Neural cell (in vitro differentiated cells): ENCODE measurements at regions not wholly inside any gene's neighbourhood (a gene's known extent, or its start where the extent isn't known, plus 50 kb on each side); places are given as distances from the start of the nearest gene placed in this dataset.

ENCODE experiments used
- H2AFZ ChIP-seq: fragments of 200-600, 300-800 bp; sonication (generic), shearing (Covaris generic); 2 replicates; pipeline ENCODE4 v1.6.0; 2014; ENCODE audit warnings: low read depth, mild to moderate bottlenecking, antibody characterized with exemption, low read length, moderate library complexity
- H3F3A ChIP-seq: fragments of 200-600 bp; shearing (Covaris generic); 2 replicates; pipeline ENCODE4 v1.6.1; 2016; ENCODE audit warnings: mild to moderate bottlenecking, moderate library complexity, mixed read lengths, antibody characterized with exemption, low read length; ENCODE audit not compliant: insufficient read depth, poor library complexity, severe bottlenecking
- H3K27ac ChIP-seq: fragments of 200-600, 300-800 bp; sonication (generic), shearing (Covaris generic); 2 replicates; pipeline ENCODE4 v1.5.1; 2014; ENCODE audit warnings: mild to moderate bottlenecking, low read length, moderate library complexity
- H3K27me3 ChIP-seq: fragments of 300-800, 200-600 bp; sonication (generic), shearing (Covaris generic); 2 replicates; pipeline ENCODE4 v1.6.0; 2014; ENCODE audit warnings: mild to moderate bottlenecking, low read depth, low read length, moderate library complexity; ENCODE audit not compliant: insufficient read depth
- H3K36me3 ChIP-seq: fragments of 300-800, 200-600 bp; sonication (generic), shearing (Covaris generic); 2 replicates; pipeline ENCODE4 v1.5.1; 2014; ENCODE audit warnings: mild to moderate bottlenecking, antibody characterized with exemption, low read length, moderate library complexity; ENCODE audit not compliant: insufficient read depth
- H3K4me2 ChIP-seq: fragments of 300-800, 200-600 bp; sonication (generic), shearing (Covaris generic); 2 replicates; pipeline ENCODE4 v1.6.0; 2014; ENCODE audit warnings: mild to moderate bottlenecking, low read length
- H3K4me3 ChIP-seq: fragments of 300-800, 200-600 bp; sonication (generic), shearing (Covaris generic); 2 replicates; pipeline ENCODE4 v1.5.1; 2014; ENCODE audit warnings: mild to moderate bottlenecking, low read length, moderate library complexity
- H3K79me2 ChIP-seq: fragments of 200-600 bp; shearing (Covaris generic); replicated peaks from 2 replicates; pipeline ENCODE4 v1.6.0; 2014; ENCODE audit warnings: mild to moderate bottlenecking, low read length, moderate library complexity; ENCODE audit not compliant: insufficient read depth
- H3K9ac ChIP-seq: fragments of 300-800, 200-600 bp; sonication (generic), shearing (Covaris generic); 2 replicates; pipeline ENCODE4 v1.6.1; 2016; ENCODE audit warnings: mild to moderate bottlenecking, low read length, mixed read lengths
- H3K9me2 ChIP-seq: fragments of 200-600 bp; shearing (Covaris generic); 2 replicates; pipeline ENCODE4 v1.6.1; 2016; ENCODE audit warnings: mild to moderate bottlenecking, low read length, mixed read lengths; ENCODE audit not compliant: insufficient read depth
- H3K9me3 ChIP-seq: fragments of 200-600, 300-800 bp; sonication (generic), shearing (Covaris generic); 2 replicates; pipeline ENCODE4 v1.6.1; 2016; ENCODE audit warnings: mild to moderate bottlenecking, mixed run types, low read length, moderate library complexity, mixed read lengths
- H4K20me1 ChIP-seq: fragments of 200-600 bp; shearing (Covaris generic); 2 replicates; pipeline ENCODE4 v1.6.1; 2016; ENCODE audit warnings: mild to moderate bottlenecking, mixed run types; ENCODE audit not compliant: insufficient read depth
- EP300 ChIP-seq: fragments of 450-650 bp; conservative IDR thresholded peaks from 2 replicates; pipeline ENCODE4 v1.6.1; 2014; ENCODE audit warnings: antibody characterized with exemption, mild to moderate bottlenecking, moderate library complexity; ENCODE audit not compliant: poor library complexity, severe bottlenecking
- EZH2 ChIP-seq: fragments of 200-600, 300-800 bp; shearing (Covaris generic), sonication (generic); IDR thresholded peaks from 2 replicates; pipeline ENCODE4 v1.6.1; 2014; ENCODE audit warnings: antibody characterized with exemption, low read length, borderline replicate concordance, mild to moderate bottlenecking; ENCODE audit not compliant: insufficient read depth, poor library complexity, severe bottlenecking
- MXI1 ChIP-seq: fragments of 450-650 bp; conservative IDR thresholded peaks from 2 replicates; pipeline ENCODE4 v1.6.1; 2014; ENCODE audit warnings: antibody characterized with exemption, mild to moderate bottlenecking; ENCODE audit not compliant: poor library complexity, severe bottlenecking
- POLR2AphosphoS5 ChIP-seq: IDR thresholded peaks from 2 replicates; pipeline ENCODE4 v1.6.1; 2012
- RAD21 ChIP-seq: fragments of 450-650 bp; conservative IDR thresholded peaks from 2 replicates; pipeline ENCODE4 v1.6.1; 2014; ENCODE audit warnings: antibody characterized with exemption, mild to moderate bottlenecking, moderate library complexity
- SMC3 ChIP-seq: fragments of 450-650 bp; conservative IDR thresholded peaks from 2 replicates; pipeline ENCODE4 v1.6.1; 2014; ENCODE audit warnings: antibody characterized with exemption, mild to moderate bottlenecking, moderate library complexity; ENCODE audit not compliant: poor library complexity
- TAF1 ChIP-seq: IDR thresholded peaks from 2 replicates; pipeline ENCODE4 v1.6.1; 2012; ENCODE audit warnings: low read depth
- TF ChIP-seq, protein P1 (sequence below): IDR thresholded peaks from 2 replicates; pipeline ENCODE4 v1.6.1; 2012; ENCODE audit warnings: borderline replicate concordance
- TF ChIP-seq, protein P2 (sequence below): fragments of 450-650 bp; IDR thresholded peaks from 2 replicates; pipeline ENCODE4 v1.5.1; 2014; ENCODE audit warnings: antibody characterized with exemption, mild to moderate bottlenecking, moderate library complexity; ENCODE audit not compliant: poor library complexity, severe bottlenecking

DNA sequence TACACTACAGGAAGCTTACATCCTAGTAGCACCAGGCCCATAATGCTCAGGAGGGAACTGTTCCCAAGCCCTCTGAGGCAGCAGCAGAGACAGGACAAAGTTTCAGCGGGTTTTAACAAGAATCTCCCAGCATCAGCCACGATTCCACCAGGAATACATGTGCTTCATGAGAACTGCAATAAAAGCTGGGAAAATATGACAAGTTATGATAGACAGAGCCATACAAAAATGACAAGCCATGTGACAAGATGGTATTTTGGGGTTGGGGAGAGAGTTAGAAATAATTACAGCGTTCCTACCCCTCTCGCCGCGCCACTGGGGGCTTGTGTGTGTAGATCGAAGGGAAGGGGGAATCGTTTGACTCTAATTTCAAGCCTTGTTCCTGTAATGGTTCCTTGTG, 112.7 kb upstream of the CTBP2 start:
- H3K9me3 ChIP-seq = peaks cover 5% of the 10 kb centered on the region
- no peaks in the 10 kb centered on the region for H3K9me2 ChIP-seq
- no peak overlapping the region for H3K4me2 ChIP-seq
- no peak overlapping the region for H2AFZ ChIP-seq
- no peak overlapping the region for H3K9ac ChIP-seq
- no peaks in the 10 kb centered on the region for H3F3A ChIP-seq
- H3K79me2 ChIP-seq = no peaks in the 10 kb centered on the region
- H4K20me1 ChIP-seq = no peaks in the 10 kb centered on the region
- no peaks in the 10 kb centered on the region for H3K36me3 ChIP-seq
- peak overlapping the region; percentile 36 for H3K4me3 ChIP-seq
- H3K27me3 ChIP-seq = no peaks in the 10 kb centered on the region
- peak; percentile 61 for TF ChIP-seq POLR2AphosphoS5
- TF ChIP-seq, protein P1, sequence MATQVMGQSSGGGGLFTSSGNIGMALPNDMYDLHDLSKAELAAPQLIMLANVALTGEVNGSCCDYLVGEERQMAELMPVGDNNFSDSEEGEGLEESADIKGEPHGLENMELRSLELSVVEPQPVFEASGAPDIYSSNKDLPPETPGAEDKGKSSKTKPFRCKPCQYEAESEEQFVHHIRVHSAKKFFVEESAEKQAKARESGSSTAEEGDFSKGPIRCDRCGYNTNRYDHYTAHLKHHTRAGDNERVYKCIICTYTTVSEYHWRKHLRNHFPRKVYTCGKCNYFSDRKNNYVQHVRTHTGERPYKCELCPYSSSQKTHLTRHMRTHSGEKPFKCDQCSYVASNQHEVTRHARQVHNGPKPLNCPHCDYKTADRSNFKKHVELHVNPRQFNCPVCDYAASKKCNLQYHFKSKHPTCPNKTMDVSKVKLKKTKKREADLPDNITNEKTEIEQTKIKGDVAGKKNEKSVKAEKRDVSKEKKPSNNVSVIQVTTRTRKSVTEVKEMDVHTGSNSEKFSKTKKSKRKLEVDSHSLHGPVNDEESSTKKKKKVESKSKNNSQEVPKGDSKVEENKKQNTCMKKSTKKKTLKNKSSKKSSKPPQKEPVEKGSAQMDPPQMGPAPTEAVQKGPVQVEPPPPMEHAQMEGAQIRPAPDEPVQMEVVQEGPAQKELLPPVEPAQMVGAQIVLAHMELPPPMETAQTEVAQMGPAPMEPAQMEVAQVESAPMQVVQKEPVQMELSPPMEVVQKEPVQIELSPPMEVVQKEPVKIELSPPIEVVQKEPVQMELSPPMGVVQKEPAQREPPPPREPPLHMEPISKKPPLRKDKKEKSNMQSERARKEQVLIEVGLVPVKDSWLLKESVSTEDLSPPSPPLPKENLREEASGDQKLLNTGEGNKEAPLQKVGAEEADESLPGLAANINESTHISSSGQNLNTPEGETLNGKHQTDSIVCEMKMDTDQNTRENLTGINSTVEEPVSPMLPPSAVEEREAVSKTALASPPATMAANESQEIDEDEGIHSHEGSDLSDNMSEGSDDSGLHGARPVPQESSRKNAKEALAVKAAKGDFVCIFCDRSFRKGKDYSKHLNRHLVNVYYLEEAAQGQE = peak; percentile 50
- TF ChIP-seq EP300 = peak; percentile 62
- TF ChIP-seq MXI1 = peak; percentile 46
- no peak for TF ChIP-seq TAF1
- peak overlapping the region; percentile 44 for H3K27ac ChIP-seq

DNA sequence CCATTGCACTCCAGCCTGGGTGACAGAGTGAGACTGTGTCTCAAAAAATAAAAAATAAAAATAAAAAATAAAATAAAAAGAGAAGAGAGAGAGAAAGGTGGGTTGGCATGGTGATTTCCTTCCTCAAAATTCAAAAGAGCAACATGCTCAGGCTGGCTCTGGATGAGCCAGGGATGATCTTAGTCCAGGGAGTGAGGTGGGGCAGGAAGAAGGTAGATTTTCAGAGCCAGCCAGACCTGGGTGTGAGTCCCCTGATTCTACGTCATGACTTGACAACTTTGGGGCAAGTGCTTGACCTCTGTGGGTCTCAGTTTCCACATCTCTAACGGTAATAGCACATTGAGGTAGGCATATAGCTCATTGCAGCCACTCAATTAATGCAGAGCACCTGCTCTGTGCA, 109.4 kb upstream of the CTBP2 start:
- no peak overlapping the region for H2AFZ ChIP-seq
- TF ChIP-seq EZH2 = no peak
- TF ChIP-seq POLR2AphosphoS5 = no peak
- no peak for TF ChIP-seq EP300
- TF ChIP-seq, protein P1 = no peak
- no peak for TF ChIP-seq SMC3
- TF ChIP-seq, protein P2, sequence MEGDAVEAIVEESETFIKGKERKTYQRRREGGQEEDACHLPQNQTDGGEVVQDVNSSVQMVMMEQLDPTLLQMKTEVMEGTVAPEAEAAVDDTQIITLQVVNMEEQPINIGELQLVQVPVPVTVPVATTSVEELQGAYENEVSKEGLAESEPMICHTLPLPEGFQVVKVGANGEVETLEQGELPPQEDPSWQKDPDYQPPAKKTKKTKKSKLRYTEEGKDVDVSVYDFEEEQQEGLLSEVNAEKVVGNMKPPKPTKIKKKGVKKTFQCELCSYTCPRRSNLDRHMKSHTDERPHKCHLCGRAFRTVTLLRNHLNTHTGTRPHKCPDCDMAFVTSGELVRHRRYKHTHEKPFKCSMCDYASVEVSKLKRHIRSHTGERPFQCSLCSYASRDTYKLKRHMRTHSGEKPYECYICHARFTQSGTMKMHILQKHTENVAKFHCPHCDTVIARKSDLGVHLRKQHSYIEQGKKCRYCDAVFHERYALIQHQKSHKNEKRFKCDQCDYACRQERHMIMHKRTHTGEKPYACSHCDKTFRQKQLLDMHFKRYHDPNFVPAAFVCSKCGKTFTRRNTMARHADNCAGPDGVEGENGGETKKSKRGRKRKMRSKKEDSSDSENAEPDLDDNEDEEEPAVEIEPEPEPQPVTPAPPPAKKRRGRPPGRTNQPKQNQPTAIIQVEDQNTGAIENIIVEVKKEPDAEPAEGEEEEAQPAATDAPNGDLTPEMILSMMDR = no peak
- TF ChIP-seq RAD21 = no peak
- no peak for TF ChIP-seq MXI1
- no peaks in the 10 kb centered on the region for H3K27me3 ChIP-seq
- no peak overlapping the region for H3K4me2 ChIP-seq
- H3F3A ChIP-seq = no peaks in the 10 kb centered on the region
- no peaks in the 10 kb centered on the region for H4K20me1 ChIP-seq
- H3K79me2 ChIP-seq = no peaks in the 10 kb centered on the region
- no peaks in the 10 kb centered on the region for H3K9me2 ChIP-seq
- no peak overlapping the region for H3K27ac ChIP-seq
- H3K9me3 ChIP-seq = no peaks in the 10 kb centered on the region
- no peak overlapping the region for H3K9ac ChIP-seq
- H3K36me3 ChIP-seq = no peaks in the 10 kb centered on the region
- H3K4me3 ChIP-seq = no peak overlapping the region
